Adrenal gland (tissue), 9 donors: ENCODE measurements at regions not wholly inside any gene's neighbourhood (a gene's known extent, or its start where the extent isn't known, plus 50 kb on each side); places are given as distances from the start of the nearest gene placed in this dataset.
A peak's percentile ranks its signal among the peaks of the same experiment; 100 is the strongest.

ENCODE experiments used
- DNase-seq, 7 donors: peaks; one replicate each; pipeline ENCODE4 v3.0.0-alpha.2; 2019 to 2020
- H3K27ac ChIP-seq, 5 donors: fragments of 200-600 bp; sonication (generic) in 4 of 5; 1 replicate in 3 of 5; 2 replicates in 2 of 5; pipeline versions ENCODE4 v1.5.1 to v1.8.0; 2016 to 2020; ENCODE audit warnings: mild to moderate bottlenecking in 1 of 5
- H3K27me3 ChIP-seq: fragments of 200-600 bp; 2 replicates; pipeline ENCODE4 v1.8.0; 2021
- H3K36me3 ChIP-seq, 2 donors: fragments of 200-600 bp; replicated peaks in 1 of 2; 1 replicate in 1 of 2; 2 replicates in 1 of 2; pipeline versions ENCODE4 v1.5.1 to v1.8.0; 2018 to 2022
- H3K4me1 ChIP-seq, 2 donors: fragments of 200-600 bp; replicated peaks in 1 of 2; 1 replicate in 1 of 2; 2 replicates in 1 of 2; pipeline versions ENCODE4 v1.5.1 to v1.8.0; 2018 to 2021
- H3K4me3 ChIP-seq, 4 donors: fragments of 200-600 bp; sonication (generic) in 3 of 4; one replicate each; pipeline ENCODE4 v1.5.1; 2016 to 2018
- H3K9me3 ChIP-seq, 3 donors: fragments of 200-600 bp; sonication (generic) in 1 of 3; replicated peaks in 1 of 3; 1 replicate in 2 of 3; 2 replicates in 1 of 3; pipeline versions ENCODE4 v1.5.1 to v1.8.0; 2016 to 2021
- POLR2A ChIP-seq, 2 donors: fragments of 450-650 bp; IDR thresholded peaks; one replicate each; pipeline ENCODE4 v1.6.1; 2017; ENCODE audit warnings: antibody characterized with exemption in 2 of 2, mild to moderate bottlenecking in 2 of 2, moderate library complexity in 1 of 2
- WGBS, 4 donors: extraction: QIAGEN DNeasy Blood & Tissue Kit in 2 of 4; methylation state at CpG; one replicate each; pipeline versions ENCODE4 v1.1.5 to v1.1.7; 2013 to 2017; 5-methylcytosine and 5-hydroxymethylcytosine counted together
- intact Hi-C, 2 donors: fragments of 100-400 bp; cut with DNase I; formaldehyde crosslinking; loops; one replicate each; pipeline versions ENCODE4 v1.14.1 to v1.15.0; 2022 to 2023
- TF ChIP-seq, protein P1 (sequence below), 6 experiments: fragments of 450-650 bp in 4 of 6; fragments of 200-600 bp in 2 of 6; sonication (generic) in 1 of 6; IDR thresholded peaks; 1 replicate in 5 of 6; 2 replicates in 1 of 6; pipeline versions ENCODE4 v1.5.1 to v1.8.0; 2016 to 2021; ENCODE audit warnings: antibody characterized with exemption in 6 of 6, mild to moderate bottlenecking in 2 of 6, moderate library complexity in 1 of 6
- donor health status: healthy with polysubstance abuse.
- donor health status: Bipolar disorder and iron deficiency.
- donor health status: DM: yes; HTN: yes; CAD: no.
- donor health status: DM: no; HTN: no; CAD: no.
- donor health status: DM: no; HTN: no; CAD: no.

DNA sequence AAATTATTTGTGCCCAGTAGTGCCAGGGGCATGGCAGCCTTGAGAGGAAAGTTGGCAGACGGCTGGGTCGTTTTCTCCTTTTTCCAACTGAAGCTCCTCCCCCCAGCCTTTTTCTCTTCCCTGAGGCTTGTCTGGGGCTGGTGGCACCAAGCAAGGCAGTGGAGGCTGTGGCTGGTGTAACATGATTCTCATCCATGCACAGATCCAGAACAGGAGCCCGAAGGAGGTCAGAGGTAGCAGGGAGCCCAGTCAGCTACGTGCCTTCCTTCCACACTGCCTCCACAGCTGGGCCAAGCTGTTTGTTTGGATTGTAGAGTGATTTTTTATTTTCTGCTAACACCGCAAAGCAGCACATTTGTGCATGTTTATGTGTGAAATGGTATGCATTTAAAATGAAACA lies 170.3 kb upstream of the MGAT5 start:
- DNase-seq, result peak; percentile 26 to 54 (median 36)
- no peaks in the 10 kb centered on the region for H3K27me3 ChIP-seq
- no peak overlapping the region for H3K4me3 ChIP-seq
- H3K27ac ChIP-seq, result no peak overlapping the region
- intact Hi-C loops, result no loop called here
- no peaks in the 10 kb centered on the region for H3K36me3 ChIP-seq
- no peaks in the 10 kb centered on the region for H3K9me3 ChIP-seq
- peaks cover 0 to 4% of the 10 kb centered on the region in 2 donors for H3K4me1 ChIP-seq
- WGBS, 4 donors, result 38 to 60% (median 51%) methylated on average over 5 of the region's 5 CpGs
- TF ChIP-seq, protein P1, sequence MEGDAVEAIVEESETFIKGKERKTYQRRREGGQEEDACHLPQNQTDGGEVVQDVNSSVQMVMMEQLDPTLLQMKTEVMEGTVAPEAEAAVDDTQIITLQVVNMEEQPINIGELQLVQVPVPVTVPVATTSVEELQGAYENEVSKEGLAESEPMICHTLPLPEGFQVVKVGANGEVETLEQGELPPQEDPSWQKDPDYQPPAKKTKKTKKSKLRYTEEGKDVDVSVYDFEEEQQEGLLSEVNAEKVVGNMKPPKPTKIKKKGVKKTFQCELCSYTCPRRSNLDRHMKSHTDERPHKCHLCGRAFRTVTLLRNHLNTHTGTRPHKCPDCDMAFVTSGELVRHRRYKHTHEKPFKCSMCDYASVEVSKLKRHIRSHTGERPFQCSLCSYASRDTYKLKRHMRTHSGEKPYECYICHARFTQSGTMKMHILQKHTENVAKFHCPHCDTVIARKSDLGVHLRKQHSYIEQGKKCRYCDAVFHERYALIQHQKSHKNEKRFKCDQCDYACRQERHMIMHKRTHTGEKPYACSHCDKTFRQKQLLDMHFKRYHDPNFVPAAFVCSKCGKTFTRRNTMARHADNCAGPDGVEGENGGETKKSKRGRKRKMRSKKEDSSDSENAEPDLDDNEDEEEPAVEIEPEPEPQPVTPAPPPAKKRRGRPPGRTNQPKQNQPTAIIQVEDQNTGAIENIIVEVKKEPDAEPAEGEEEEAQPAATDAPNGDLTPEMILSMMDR (IDR thresholded peaks at IDR 0.05), result no peak
- TF ChIP-seq POLR2A (IDR thresholded peaks at IDR 0.05), result no peak

- Histone ChIP-seq H3K27me3 (no peaks in the 10 kb centered on the region), H3K4me3 (no peak overlapping the region), H3K27ac (no peak overlapping the region), H3K36me3 (no peaks in the 10 kb centered on the region), H3K4me1 (no peaks in the 10 kb centered on the region), H3K9me3 (no peaks in the 10 kb centered on the region)
- WGBS, 4 donors, result 76 to 86% (median 83%) methylated on average over 9 of the region's 9 CpGs
- intact Hi-C loops, result no loop called here
- TF ChIP-seq, protein P1 (IDR thresholded peaks at IDR 0.05), result no peak
- TF ChIP-seq POLR2A (IDR thresholded peaks at IDR 0.05), result no peak
- DNase-seq, result no peak
Observed at GRCh38 chr2:134086594-134087219, 167.2 kb upstream of the MGAT5 start.

DNA sequence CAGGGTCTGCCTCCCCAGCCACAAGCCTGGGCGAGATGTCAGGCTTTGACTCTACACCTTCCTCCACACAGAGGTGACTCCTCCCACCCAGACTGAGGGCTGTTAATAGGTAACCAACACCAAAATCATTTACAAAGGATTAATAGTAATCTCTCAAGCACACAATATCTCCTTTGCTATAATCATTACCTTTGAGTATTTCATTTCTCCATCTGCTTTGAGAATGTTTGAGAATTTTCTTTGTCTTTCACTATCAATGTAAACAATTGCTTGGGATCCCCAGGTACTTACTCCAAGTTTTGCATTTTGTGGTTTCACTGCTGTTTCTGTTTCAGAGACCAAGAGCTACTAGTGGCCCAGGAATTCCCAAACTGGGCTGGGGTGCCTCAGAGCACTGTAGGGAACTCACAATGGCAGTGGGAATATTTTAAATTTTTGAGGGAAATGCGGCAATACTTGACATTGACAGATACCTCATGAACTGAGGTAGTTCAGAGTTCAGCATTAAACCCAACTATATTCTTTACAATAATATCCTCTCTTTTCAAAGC lies 166.4 kb upstream of the MGAT5 start:
- 81 to 96% (median 87%) methylated on average over 2 of the region's 2 CpGs for WGBS, 4 donors
- TF ChIP-seq, protein P1 (IDR thresholded peaks at IDR 0.05), result no peak
- no peak for TF ChIP-seq POLR2A (IDR thresholded peaks at IDR 0.05)

DNA sequence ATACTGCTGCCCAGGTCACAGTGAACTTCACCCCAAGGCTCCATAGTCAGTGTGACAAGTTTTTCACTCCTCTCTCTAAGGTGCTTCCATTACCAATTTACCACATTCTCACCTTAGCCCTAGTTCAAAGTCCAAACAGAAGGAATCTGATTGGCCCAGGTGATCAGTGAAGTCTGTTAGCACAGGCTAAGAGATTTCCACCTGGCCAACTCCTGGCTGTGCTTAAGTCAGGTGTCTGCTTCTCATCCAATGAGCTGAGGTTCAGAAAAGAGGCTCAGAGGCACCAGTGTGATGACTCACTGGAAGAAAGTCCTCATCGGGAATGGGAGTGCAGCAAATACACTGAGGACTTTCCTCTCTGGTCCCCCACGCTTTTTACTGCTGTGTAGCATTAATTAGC lies 164.4 kb upstream of the MGAT5 start:
- Histone ChIP-seq H3K27me3 (no peaks in the 10 kb centered on the region), H3K27ac (no peak overlapping the region), H3K4me1 (no peaks in the 10 kb centered on the region), H3K4me3 (no peak overlapping the region), H3K9me3 (no peaks in the 10 kb centered on the region), H3K36me3 (no peaks in the 10 kb centered on the region)
- 84 to 91% (median 90%) methylated on average over 2 of the region's 2 CpGs for WGBS, 4 donors
- intact Hi-C loops, result no loop called here
- TF ChIP-seq, protein P1 (IDR thresholded peaks at IDR 0.05), result no peak
- TF ChIP-seq POLR2A (IDR thresholded peaks at IDR 0.05), result no peak
- DNase-seq, result no peak

More for the DNA sequence above, 166.4 kb upstream of the MGAT5 start:
- intact Hi-C loops, result no loop called here
- no peak overlapping the region for H3K4me3 ChIP-seq
- H3K27me3 ChIP-seq, result no peaks in the 10 kb centered on the region
- no peak overlapping the region for H3K27ac ChIP-seq
- H3K9me3 ChIP-seq, result no peaks in the 10 kb centered on the region
- no peaks in the 10 kb centered on the region for H3K4me1 ChIP-seq
- no peaks in the 10 kb centered on the region for H3K36me3 ChIP-seq
- no peak for DNase-seq
